ENCODE measurements at regions not wholly inside any gene's neighbourhood (a gene's known extent, or its start where the extent isn't known, plus 50 kb on each side); places are given as distances from the start of the nearest gene placed in this dataset.

DNA sequence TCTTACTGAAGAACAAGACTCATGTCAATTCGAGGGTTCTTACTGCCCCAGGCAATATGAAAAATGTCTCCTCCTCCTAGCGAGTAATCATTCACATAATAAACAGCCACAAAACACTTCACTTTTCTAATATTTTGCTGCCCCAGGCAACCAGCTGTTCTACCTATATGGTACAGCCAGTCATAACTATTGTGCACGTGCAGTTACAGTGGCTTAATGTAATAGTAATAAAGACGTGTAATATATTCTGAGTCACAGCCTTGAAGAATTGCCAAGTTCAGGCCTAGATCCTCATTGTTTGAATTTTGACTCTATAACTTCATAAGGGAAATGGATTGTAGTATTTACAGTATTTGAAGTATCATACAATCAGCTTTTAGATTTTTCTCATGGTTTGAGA, 1250.0 kb upstream of the GBE1 start:
- 59 to 65% (median 61%) methylated on average over 4 of the region's 4 CpGs for WGBS, 4 donors
- no peak for DNase-seq

GRCh38 chr3:83003917-83004316, 1242.5 kb upstream of the GBE1 start:
- H3K4me1 ChIP-seq (replicated peaks in 1 of 2) = no peaks in the 10 kb centered on the region
- H3K4me3 ChIP-seq = no peak overlapping the region
- no peak for TF ChIP-seq POLR2A (IDR thresholded peaks at IDR 0.05)
- TF ChIP-seq, protein P1, sequence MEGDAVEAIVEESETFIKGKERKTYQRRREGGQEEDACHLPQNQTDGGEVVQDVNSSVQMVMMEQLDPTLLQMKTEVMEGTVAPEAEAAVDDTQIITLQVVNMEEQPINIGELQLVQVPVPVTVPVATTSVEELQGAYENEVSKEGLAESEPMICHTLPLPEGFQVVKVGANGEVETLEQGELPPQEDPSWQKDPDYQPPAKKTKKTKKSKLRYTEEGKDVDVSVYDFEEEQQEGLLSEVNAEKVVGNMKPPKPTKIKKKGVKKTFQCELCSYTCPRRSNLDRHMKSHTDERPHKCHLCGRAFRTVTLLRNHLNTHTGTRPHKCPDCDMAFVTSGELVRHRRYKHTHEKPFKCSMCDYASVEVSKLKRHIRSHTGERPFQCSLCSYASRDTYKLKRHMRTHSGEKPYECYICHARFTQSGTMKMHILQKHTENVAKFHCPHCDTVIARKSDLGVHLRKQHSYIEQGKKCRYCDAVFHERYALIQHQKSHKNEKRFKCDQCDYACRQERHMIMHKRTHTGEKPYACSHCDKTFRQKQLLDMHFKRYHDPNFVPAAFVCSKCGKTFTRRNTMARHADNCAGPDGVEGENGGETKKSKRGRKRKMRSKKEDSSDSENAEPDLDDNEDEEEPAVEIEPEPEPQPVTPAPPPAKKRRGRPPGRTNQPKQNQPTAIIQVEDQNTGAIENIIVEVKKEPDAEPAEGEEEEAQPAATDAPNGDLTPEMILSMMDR (IDR thresholded peaks at IDR 0.05) = no peak
- H3K36me3 ChIP-seq (replicated peaks in 1 of 2) = no peaks in the 10 kb centered on the region
- H3K9me3 ChIP-seq (replicated peaks in 1 of 3) = no peaks in the 10 kb centered on the region
- DNase-seq = no peak
- H3K27ac ChIP-seq = no peak overlapping the region
- no peaks in the 10 kb centered on the region for H3K27me3 ChIP-seq
- 37 to 45% (median 39%) methylated on average over 3 of the region's 3 CpGs for WGBS, 4 donors
- intact Hi-C loops (cut with DNase I) = no loop called here

More for the DNA sequence above, 1250.0 kb upstream of the GBE1 start:
- intact Hi-C loops (cut with DNase I) = no loop called here
- Histone ChIP-seq H3K4me3 (no peak overlapping the region), H3K4me1 (replicated peaks in 1 of 2) (no peaks in the 10 kb centered on the region), H3K27ac (no peak overlapping the region), H3K36me3 (replicated peaks in 1 of 2) (no peaks in the 10 kb centered on the region), H3K27me3 (no peaks in the 10 kb centered on the region), H3K9me3 (replicated peaks in 1 of 3) (no peaks in the 10 kb centered on the region)
- TF ChIP-seq, protein P1 (IDR thresholded peaks at IDR 0.05) = no peak
- no peak for TF ChIP-seq POLR2A (IDR thresholded peaks at IDR 0.05)

- TF ChIP-seq POLR2A (IDR thresholded peaks at IDR 0.05) = no peak
- TF ChIP-seq, protein P1 (IDR thresholded peaks at IDR 0.05) = no peak
- Histone ChIP-seq H3K4me1 (replicated peaks in 1 of 2) (no peaks in the 10 kb centered on the region), H3K4me3 (no peak overlapping the region), H3K9me3 (replicated peaks in 1 of 3) (no peaks in the 10 kb centered on the region), H3K36me3 (replicated peaks in 1 of 2) (no peaks in the 10 kb centered on the region), H3K27me3 (no peaks in the 10 kb centered on the region), H3K27ac (no peak overlapping the region)
- intact Hi-C loops (cut with DNase I) = no loop called here
- DNase-seq = no peak
- WGBS, 4 donors = 40 to 49% (median 43%) methylated on average over 3 of the region's 3 CpGs
Measured at GRCh38 chr3:83002869-83003445, 1241.5 kb upstream of the GBE1 start.

- intact Hi-C loops (cut with DNase I) = no loop called here
- no peaks in the 10 kb centered on the region for H3K36me3 ChIP-seq (replicated peaks in 1 of 2)
- H3K4me1 ChIP-seq (replicated peaks in 1 of 2) = no peaks in the 10 kb centered on the region
- H3K4me3 ChIP-seq = no peak overlapping the region
- H3K9me3 ChIP-seq (replicated peaks in 1 of 3) = no peaks in the 10 kb centered on the region
- no peak overlapping the region for H3K27ac ChIP-seq
- 63 to 71% (median 66%) methylated on average over 1 of the region's 1 CpG for WGBS, 4 donors
- TF ChIP-seq POLR2A (IDR thresholded peaks at IDR 0.05) = no peak
- TF ChIP-seq, protein P1 (IDR thresholded peaks at IDR 0.05) = no peak
- H3K27me3 ChIP-seq = no peaks in the 10 kb centered on the region
- DNase-seq = no peak
Measured at GRCh38 chr3:82999777-83000176, 1238.3 kb upstream of the GBE1 start.
